HepG2 (cell line): ENCODE measurements at regions not wholly inside any gene's neighbourhood (a gene's known extent, or its start where the extent isn't known, plus 50 kb on each side); places are given as distances from the start of the nearest gene placed in this dataset.
A peak's percentile ranks its signal among the peaks of the same experiment; 100 is the strongest.

Experiments
- ATAC-seq: fragments of 200-7000 bp; cut with Tn5 transposase; 3 replicates; pipeline ENCODE4 v1.9.1; 2020; ENCODE audit warnings: mild to moderate bottlenecking, moderate library complexity
- BruUV-seq: library from RNA; stranded (reverse); fragments of 400-500 nt; replicated peaks from 2 replicates; lab custom pipeline; 2021; lab: Mats Ljungman, UMichigan
- CTCF ChIA-PET: fragments of 300-600 bp; formaldehyde crosslinking; extraction: SDS; loops from one replicate; lab custom pipeline; 2021; ENCODE audit warnings: low total read pairs, inconsistent platforms, low intra/inter-chr PET ratio; lab: Yijun Ruan, JAX
- POLR2A ChIA-PET: fragments of 350-600 bp; sonication (Branson Sonifier 250); formaldehyde crosslinking; loops from one replicate; lab custom pipeline; 2020; ENCODE audit warnings: antibody characterized with exemption, inconsistent platforms; lab: Yijun Ruan, JAX
- DNase-seq: peaks from one replicate; pipeline ENCODE4 v3.0.0-alpha.2; 2015; ENCODE audit warnings: low spot score
- FAIRE-seq: peaks from 3 replicates; lab custom pipeline; 2011; peaks lifted over from hg19 to GRCh38; lab: Jason Lieb, UNC
- H2AFZ ChIP-seq: one replicate; pipeline ENCODE4 v1.6.1; 2011; ENCODE audit warnings: low read length, inconsistent platforms
- H3K27ac ChIP-seq: fragments of 300-600 bp; 3 replicates; pipeline ENCODE4 v1.8.0; 2011; ENCODE audit warnings: mixed run types, mild to moderate bottlenecking, mixed read lengths, low read length, inconsistent platforms; ENCODE audit not compliant: insufficient read depth; ENCODE audit errors: extremely low read length
- H3K27me3 ChIP-seq, 2 experiments: fragments of 200-600 bp in 1 of 2; 2 replicates in 1 of 2; 3 replicates in 1 of 2; pipeline versions ENCODE4 v1.6.0 to v1.8.0; 2011; ENCODE audit warnings: low read length in 2 of 2, mild to moderate bottlenecking in 2 of 2, moderate library complexity in 2 of 2, inconsistent platforms in 1 of 2; ENCODE audit not compliant: insufficient read depth in 2 of 2, control insufficient read depth in 1 of 2
- H3K36me3 ChIP-seq, 2 experiments: fragments of 200-600 bp in 1 of 2; replicated peaks in 1 of 2; 2 replicates in 1 of 2; 3 replicates in 1 of 2; pipeline versions ENCODE4 v1.5.1 to v1.8.0; 2011; ENCODE audit warnings: low read length in 2 of 2, inconsistent platforms in 1 of 2; ENCODE audit not compliant: insufficient read depth in 2 of 2, control insufficient read depth in 1 of 2
- H3K4me1 ChIP-seq: 2 replicates; pipeline ENCODE4 v1.5.1; 2012; ENCODE audit warnings: low read length, inconsistent platforms; ENCODE audit not compliant: insufficient read depth
- H3K4me2 ChIP-seq: 2 replicates; pipeline ENCODE4 v1.6.0; 2011; ENCODE audit warnings: low read depth, low read length, inconsistent platforms
- H3K4me3 ChIP-seq, 3 experiments: fragments of 200-600 bp in 1 of 3; sonication (generic), shearing (Covaris generic) in 1 of 3; replicated peaks in 1 of 3; 2 replicates each; pipeline ENCODE4 v1.5.1; 2011 to 2016; ENCODE audit warnings: low read length in 3 of 3, inconsistent platforms in 2 of 3, low read depth in 2 of 3, mild to moderate bottlenecking in 2 of 3, control low read depth in 1 of 3, mixed read lengths in 1 of 3; ENCODE audit not compliant: insufficient read depth in 1 of 3
- H3K79me2 ChIP-seq: one replicate; pipeline ENCODE4 v1.6.1; 2011; ENCODE audit warnings: low read length, inconsistent platforms; ENCODE audit not compliant: insufficient read depth
- H3K9ac ChIP-seq: 2 replicates; pipeline ENCODE4 v1.6.0; 2011; ENCODE audit warnings: mild to moderate bottlenecking, low read depth, low read length, inconsistent platforms; ENCODE audit not compliant: insufficient read depth
- H3K9me3 ChIP-seq: 2 replicates; pipeline ENCODE4 v1.5.1; 2012; ENCODE audit warnings: mild to moderate bottlenecking, low read length
- H4K20me1 ChIP-seq: 2 replicates; pipeline ENCODE4 v1.6.0; 2011; ENCODE audit warnings: inconsistent platforms, mild to moderate bottlenecking, low read length, moderate library complexity; ENCODE audit not compliant: insufficient read depth
- CEBPB ChIP-seq: IDR thresholded peaks from 2 replicates; pipeline ENCODE4 v1.6.1; 2011; ENCODE audit warnings: low read depth, low read length, improper control_type of control experiment, borderline replicate concordance
- HNF1A ChIP-seq, 2 experiments: sonication (generic) in 1 of 2; formaldehyde crosslinking in 1 of 2; IDR thresholded peaks; 2 replicates each; pipeline versions ENCODE4 v1.4.0 to v1.6.1; 2016 to 2020; ENCODE audit warnings: borderline replicate concordance in 1 of 2, low read depth in 1 of 2, mild to moderate bottlenecking in 1 of 2, missing genetic modification reagents in 1 of 2
- KMT2A ChIP-seq: sonication (generic); formaldehyde crosslinking; IDR thresholded peaks from 2 replicates; pipeline ENCODE4 v1.4.0; 2020; ENCODE audit warnings: missing genetic modification reagents
- NRL ChIP-seq: sonication (generic); formaldehyde crosslinking; IDR thresholded peaks from 2 replicates; pipeline ENCODE4 v1.5.0; 2020; ENCODE audit warnings: missing genetic modification reagents, mild to moderate bottlenecking, moderate library complexity, borderline replicate concordance
- TP53 ChIP-seq: sonication (generic); formaldehyde crosslinking; conservative IDR thresholded peaks from 2 replicates; pipeline ENCODE4 v1.4.0; 2020; ENCODE audit warnings: missing genetic modification reagents
- ZNF205 ChIP-seq: IDR thresholded peaks from 2 replicates; pipeline ENCODE4 v1.6.1; 2018; ENCODE audit warnings: missing biosample characterization, missing genetic modification reagents
- ZNF670 ChIP-seq: sonication (generic); formaldehyde crosslinking; IDR thresholded peaks from 2 replicates; pipeline ENCODE4 v1.8.0; 2022; ENCODE audit warnings: mild to moderate bottlenecking, missing genetic modification reagents, borderline replicate concordance
- WGBS: methylation state at CpG from one replicate; pipeline ENCODE4 v1.1.6; 2017; ENCODE audit warnings: low lambda C conversion rate; 5-methylcytosine and 5-hydroxymethylcytosine counted together
- in situ Hi-C: cut with HindIII; loops from 2 replicates; pipeline ENCODE4 v1.10.0; 2017; ENCODE audit warnings: low pct_unique_long_range_greater_than_20kb; ENCODE audit not compliant: extremely low pct_ligation_motif_present
- intact Hi-C: fragments of 100-400 bp; cut with micrococcal nuclease; formaldehyde crosslinking; loops from one replicate; pipeline ENCODE4 v1.10.0; 2022; ENCODE audit not compliant: unreplicated experiment

- 10% methylated on average over 5 of the region's 5 CpGs for WGBS
- intact Hi-C loops = no loop called here
- H3K36me3 ChIP-seq = no peaks in the 10 kb centered on the region
- no peak for DNase-seq
- H3K9ac ChIP-seq = no peak overlapping the region
- no peak overlapping the region for H3K27ac ChIP-seq
- no peaks in the 10 kb centered on the region for H3K27me3 ChIP-seq
- BruUV-seq = no TSS peak
- no peak overlapping the region for H2AFZ ChIP-seq
- no peaks in the 10 kb centered on the region for H3K9me3 ChIP-seq
- H3K4me3 ChIP-seq = no peak overlapping the region
- peak; percentile 85 for TF ChIP-seq CEBPB
- TF ChIP-seq NRL (CRISPR knock-in tag) = no peak
- no peak for TF ChIP-seq ZNF205 (CRISPR knock-in tag)
- no peaks in the 10 kb centered on the region for H4K20me1 ChIP-seq
- no peaks in the 10 kb centered on the region for H3K4me1 ChIP-seq
- ATAC-seq = no peak
- POLR2A ChIA-PET = no interaction called here
- no peaks in the 10 kb centered on the region for H3K79me2 ChIP-seq
- in situ Hi-C loops = no loop called here
- CTCF ChIA-PET = no interaction called here
- no peak overlapping the region for H3K4me2 ChIP-seq
- no peak for FAIRE-seq
Observed at GRCh38 chr6:126696921-126697693, 357.2 kb downstream of the CENPW start.

DNA sequence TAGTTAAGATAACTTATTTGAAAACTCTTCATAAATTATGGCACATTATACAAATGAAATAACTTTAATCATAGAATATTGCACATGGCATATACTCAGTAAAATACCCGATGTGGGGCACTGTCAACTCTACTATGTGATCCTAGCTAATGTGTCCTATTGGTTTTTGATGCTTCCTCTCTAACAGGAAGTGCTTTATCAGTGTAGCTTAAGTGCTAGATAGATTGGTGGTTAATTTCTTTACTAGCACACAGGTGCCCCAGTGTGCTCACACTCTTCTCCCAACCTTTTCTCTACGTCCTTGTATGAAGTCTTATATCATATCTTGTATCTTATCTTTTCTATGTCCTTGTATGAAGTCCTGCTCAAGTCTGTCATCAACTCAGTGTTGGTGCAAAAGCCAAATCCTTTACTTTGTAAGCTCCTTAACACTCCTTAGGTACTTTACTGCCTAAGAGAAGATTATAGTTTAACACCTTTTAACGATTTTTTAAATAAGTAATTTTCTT is 358.9 kb downstream of the CENPW start:
- Histone ChIP-seq H3K27me3 (no peaks in the 10 kb centered on the region), H3K9ac (no peak overlapping the region), H3K79me2 (no peaks in the 10 kb centered on the region), H3K36me3 (no peaks in the 10 kb centered on the region), H3K4me2 (no peak overlapping the region), H4K20me1 (no peaks in the 10 kb centered on the region), H3K27ac (no peak overlapping the region), H3K4me3 (no peak overlapping the region), H2AFZ (no peak overlapping the region), H3K9me3 (no peaks in the 10 kb centered on the region), H3K4me1 (no peaks in the 10 kb centered on the region)
- DNase-seq = no peak
- in situ Hi-C loops = no loop called here
- no peak for FAIRE-seq
- ChIA-PET CTCF (no interaction called here), POLR2A (no interaction called here)
- no peak for TF ChIP-seq ZNF670 (CRISPR knock-in tag)
- no peak for TF ChIP-seq KMT2A
- no peak for TF ChIP-seq TP53 (CRISPR knock-in tag)
- TF ChIP-seq HNF1A (IDR thresholded peaks at IDR 0.05; ENCODE audit: low read depth) = no peak
- TF ChIP-seq HNF1A (CRISPR knock-in tag; IDR thresholded peaks at IDR 0.05; ENCODE audit: borderline replicate concordance) = no peak
- ATAC-seq = no peak
- no TSS peak for BruUV-seq
- intact Hi-C loops = no loop called here
- 2% methylated on average over 3 of the region's 3 CpGs for WGBS
